ENCODE measurements at regions not wholly inside any gene's neighbourhood (a gene's known extent, or its start where the extent isn't known, plus 50 kb on each side); places are given as distances from the start of the nearest gene placed in this dataset.

DNA sequence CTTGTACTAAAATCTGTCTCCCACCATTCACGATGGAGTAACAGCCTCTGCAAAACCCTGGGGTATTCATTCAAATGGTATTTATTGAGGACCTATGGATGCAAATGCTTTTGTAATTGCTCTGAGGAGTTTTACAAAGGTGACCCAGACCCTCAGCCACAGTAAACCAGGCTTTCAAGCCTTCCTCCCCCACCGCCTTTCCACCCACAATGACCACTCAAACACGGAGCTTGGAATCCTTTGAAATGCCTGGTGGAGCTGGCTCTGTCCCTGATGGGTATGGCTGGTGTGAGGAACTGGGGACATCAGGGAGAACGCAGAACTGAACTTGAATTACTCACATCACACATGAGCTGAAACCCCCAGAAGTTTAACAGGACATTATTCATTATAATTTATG, 246.4 kb downstream of the CDH26 start:
- TF ChIP-seq, protein P1, sequence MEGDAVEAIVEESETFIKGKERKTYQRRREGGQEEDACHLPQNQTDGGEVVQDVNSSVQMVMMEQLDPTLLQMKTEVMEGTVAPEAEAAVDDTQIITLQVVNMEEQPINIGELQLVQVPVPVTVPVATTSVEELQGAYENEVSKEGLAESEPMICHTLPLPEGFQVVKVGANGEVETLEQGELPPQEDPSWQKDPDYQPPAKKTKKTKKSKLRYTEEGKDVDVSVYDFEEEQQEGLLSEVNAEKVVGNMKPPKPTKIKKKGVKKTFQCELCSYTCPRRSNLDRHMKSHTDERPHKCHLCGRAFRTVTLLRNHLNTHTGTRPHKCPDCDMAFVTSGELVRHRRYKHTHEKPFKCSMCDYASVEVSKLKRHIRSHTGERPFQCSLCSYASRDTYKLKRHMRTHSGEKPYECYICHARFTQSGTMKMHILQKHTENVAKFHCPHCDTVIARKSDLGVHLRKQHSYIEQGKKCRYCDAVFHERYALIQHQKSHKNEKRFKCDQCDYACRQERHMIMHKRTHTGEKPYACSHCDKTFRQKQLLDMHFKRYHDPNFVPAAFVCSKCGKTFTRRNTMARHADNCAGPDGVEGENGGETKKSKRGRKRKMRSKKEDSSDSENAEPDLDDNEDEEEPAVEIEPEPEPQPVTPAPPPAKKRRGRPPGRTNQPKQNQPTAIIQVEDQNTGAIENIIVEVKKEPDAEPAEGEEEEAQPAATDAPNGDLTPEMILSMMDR (IDR thresholded peaks at IDR 0.05) = no peak
- TF ChIP-seq, protein P2, sequence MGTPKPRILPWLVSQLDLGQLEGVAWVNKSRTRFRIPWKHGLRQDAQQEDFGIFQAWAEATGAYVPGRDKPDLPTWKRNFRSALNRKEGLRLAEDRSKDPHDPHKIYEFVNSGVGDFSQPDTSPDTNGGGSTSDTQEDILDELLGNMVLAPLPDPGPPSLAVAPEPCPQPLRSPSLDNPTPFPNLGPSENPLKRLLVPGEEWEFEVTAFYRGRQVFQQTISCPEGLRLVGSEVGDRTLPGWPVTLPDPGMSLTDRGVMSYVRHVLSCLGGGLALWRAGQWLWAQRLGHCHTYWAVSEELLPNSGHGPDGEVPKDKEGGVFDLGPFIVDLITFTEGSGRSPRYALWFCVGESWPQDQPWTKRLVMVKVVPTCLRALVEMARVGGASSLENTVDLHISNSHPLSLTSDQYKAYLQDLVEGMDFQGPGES (IDR thresholded peaks at IDR 0.05; ENCODE audit: low read depth, low read length) = no peak
- TF ChIP-seq EZH2phosphoT487 (IDR thresholded peaks at IDR 0.05; ENCODE audit: borderline replicate concordance, low read depth) (no peak), POLR2AphosphoS5 (IDR thresholded peaks at IDR 0.05; ENCODE audit: low read depth, low read length) (no peak), FOXJ3 (CRISPR knock-in tag; IDR thresholded peaks at IDR 0.05) (no peak), NFIC (IDR thresholded peaks at IDR 0.05; ENCODE audit: borderline replicate concordance) (no peak), GABPA (IDR thresholded peaks at IDR 0.05; ENCODE audit: low read depth) (no peak), MEF2A (IDR thresholded peaks at IDR 0.05; ENCODE audit: borderline replicate concordance, low read depth) (no peak), EP300 (IDR thresholded peaks at IDR 0.05; ENCODE audit: borderline replicate concordance in 1 of 2, low read depth in 1 of 2, low read length in 1 of 2) (no peak)

Data from SK-N-SH (cell line).